ENCODE measurements at regions not wholly inside any gene's neighbourhood (a gene's known extent, or its start where the extent isn't known, plus 50 kb on each side); places are given as distances from the start of the nearest gene placed in this dataset.

GRCh38 chr1:228802386-228803220, 67.3 kb downstream of the RHOU start:
- Mint-ChIP-seq H3K27ac (ENCODE audit: unreplicated experiment) (no peak overlapping the region), H3K9me3 (ENCODE audit: unreplicated experiment) (no peaks in the 10 kb centered on the region), H3K4me3 (ENCODE audit: unreplicated experiment) (no peak overlapping the region), H3K4me1 (ENCODE audit: unreplicated experiment) (no peaks in the 10 kb centered on the region), H3K27me3 (ENCODE audit: unreplicated experiment) (peaks cover 4% of the 10 kb centered on the region), H3K36me3 (ENCODE audit: low read depth, unreplicated experiment) (no peaks in the 10 kb centered on the region)
- TF ChIP-seq CTCF (IDR thresholded peaks at IDR 0.05; ENCODE audit: unreplicated experiment): no peak
- no peak for DNase-seq (ENCODE audit: low spot score)

DNA sequence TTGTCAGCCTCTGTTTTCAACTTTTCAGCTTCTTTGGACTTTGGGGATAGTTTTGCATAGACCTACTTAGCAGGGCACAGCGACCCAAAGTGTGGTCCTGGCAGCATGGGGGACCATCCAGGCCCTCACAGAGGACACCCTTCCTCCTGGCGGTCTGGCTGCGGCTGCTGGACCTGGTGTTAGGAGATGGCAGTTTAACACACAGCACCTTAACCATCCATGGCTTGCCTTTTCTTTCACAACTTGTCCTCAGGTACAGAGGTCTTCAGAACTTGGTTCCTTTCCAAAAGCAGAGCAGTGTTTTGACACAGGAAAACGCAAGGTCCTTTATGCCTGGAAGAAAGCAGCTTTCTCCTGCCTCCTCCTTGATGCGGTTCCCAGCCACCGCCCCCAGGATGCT, 68.1 kb downstream of the RHOU start:
- Mint-ChIP-seq H3K27me3 (ENCODE audit: unreplicated experiment) (peaks cover 3% of the 10 kb centered on the region), H3K36me3 (ENCODE audit: low read depth, unreplicated experiment) (no peaks in the 10 kb centered on the region), H3K9me3 (ENCODE audit: unreplicated experiment) (no peaks in the 10 kb centered on the region), H3K27ac (ENCODE audit: unreplicated experiment) (no peak overlapping the region), H3K4me3 (ENCODE audit: unreplicated experiment) (no peak overlapping the region), H3K4me1 (ENCODE audit: unreplicated experiment) (no peaks in the 10 kb centered on the region)
- DNase-seq (ENCODE audit: low spot score): no peak
- no peak for TF ChIP-seq CTCF (IDR thresholded peaks at IDR 0.05; ENCODE audit: unreplicated experiment)

- H3K27ac Mint-ChIP-seq (ENCODE audit: unreplicated experiment): no peak overlapping the region
- H3K9me3 Mint-ChIP-seq (ENCODE audit: unreplicated experiment): peaks cover under 1% of the 10 kb centered on the region
- H3K27me3 Mint-ChIP-seq (ENCODE audit: unreplicated experiment): peaks cover 4% of the 10 kb centered on the region
Observed at GRCh38 chr1:228804173-228804572, 68.9 kb downstream of the RHOU start.

GRCh38 chr1:228804640-228805413, 69.5 kb downstream of the RHOU start:
- Mint-ChIP-seq H3K27ac (ENCODE audit: unreplicated experiment) (no peak overlapping the region), H3K27me3 (ENCODE audit: unreplicated experiment) (peaks cover 4% of the 10 kb centered on the region), H3K9me3 (ENCODE audit: unreplicated experiment) (peaks cover 4% of the 10 kb centered on the region), H3K4me3 (ENCODE audit: unreplicated experiment) (no peak overlapping the region), H3K36me3 (ENCODE audit: low read depth, unreplicated experiment) (no peaks in the 10 kb centered on the region), H3K4me1 (ENCODE audit: unreplicated experiment) (peaks cover 5% of the 10 kb centered on the region)
- no peak for TF ChIP-seq CTCF (IDR thresholded peaks at IDR 0.05; ENCODE audit: unreplicated experiment)
- no peak for DNase-seq (ENCODE audit: low spot score)

More at GRCh38 chr1:228804173-228804572, 68.9 kb downstream of the RHOU start:
- peaks cover under 1% of the 10 kb centered on the region for H3K4me1 Mint-ChIP-seq (ENCODE audit: unreplicated experiment)
- DNase-seq (ENCODE audit: low spot score): no peak
- TF ChIP-seq CTCF (IDR thresholded peaks at IDR 0.05; ENCODE audit: unreplicated experiment): no peak
- H3K4me3 Mint-ChIP-seq (ENCODE audit: unreplicated experiment): no peak overlapping the region
- no peaks in the 10 kb centered on the region for H3K36me3 Mint-ChIP-seq (ENCODE audit: low read depth, unreplicated experiment)

All from endothelial cell (in vitro differentiated cells).